Gastrocnemius medialis (tissue), 4 donors: ENCODE measurements at regions not wholly inside any gene's neighbourhood (a gene's known extent, or its start where the extent isn't known, plus 50 kb on each side); places are given as distances from the start of the nearest gene placed in this dataset.

ENCODE experiments used
- POLR2A ChIP-seq, 2 donors: fragments of 450-650 bp; IDR thresholded peaks; one replicate each; pipeline ENCODE4 v1.6.1; 2017; ENCODE audit warnings: antibody characterized with exemption in 2 of 2, mild to moderate bottlenecking in 2 of 2, moderate library complexity in 2 of 2
- TF ChIP-seq, protein P1 (sequence below), 5 experiments: fragments of 450-650 bp in 3 of 5; fragments of 200-600 bp in 2 of 5; sonication (generic) in 2 of 5; IDR thresholded peaks in 4 of 5; conservative IDR thresholded peaks in 1 of 5; 1 replicate in 4 of 5; 2 replicates in 1 of 5; pipeline ENCODE4 v1.5.1; 2016 to 2019; ENCODE audit warnings: antibody characterized with exemption in 5 of 5, mild to moderate bottlenecking in 3 of 5, moderate library complexity in 3 of 5

GRCh38 chr4:81783558-81783957 lies 311.9 kb upstream of the RASGEF1B start:
- TF ChIP-seq, protein P1, sequence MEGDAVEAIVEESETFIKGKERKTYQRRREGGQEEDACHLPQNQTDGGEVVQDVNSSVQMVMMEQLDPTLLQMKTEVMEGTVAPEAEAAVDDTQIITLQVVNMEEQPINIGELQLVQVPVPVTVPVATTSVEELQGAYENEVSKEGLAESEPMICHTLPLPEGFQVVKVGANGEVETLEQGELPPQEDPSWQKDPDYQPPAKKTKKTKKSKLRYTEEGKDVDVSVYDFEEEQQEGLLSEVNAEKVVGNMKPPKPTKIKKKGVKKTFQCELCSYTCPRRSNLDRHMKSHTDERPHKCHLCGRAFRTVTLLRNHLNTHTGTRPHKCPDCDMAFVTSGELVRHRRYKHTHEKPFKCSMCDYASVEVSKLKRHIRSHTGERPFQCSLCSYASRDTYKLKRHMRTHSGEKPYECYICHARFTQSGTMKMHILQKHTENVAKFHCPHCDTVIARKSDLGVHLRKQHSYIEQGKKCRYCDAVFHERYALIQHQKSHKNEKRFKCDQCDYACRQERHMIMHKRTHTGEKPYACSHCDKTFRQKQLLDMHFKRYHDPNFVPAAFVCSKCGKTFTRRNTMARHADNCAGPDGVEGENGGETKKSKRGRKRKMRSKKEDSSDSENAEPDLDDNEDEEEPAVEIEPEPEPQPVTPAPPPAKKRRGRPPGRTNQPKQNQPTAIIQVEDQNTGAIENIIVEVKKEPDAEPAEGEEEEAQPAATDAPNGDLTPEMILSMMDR (IDR thresholded peaks at IDR 0.05 in 4 of 5, conservative IDR thresholded peaks at IDR 0.05 in 1 of 5), result no peak
- TF ChIP-seq POLR2A (IDR thresholded peaks at IDR 0.05), result no peak
